HL-60 (cell line): ENCODE measurements at regions not wholly inside any gene's neighbourhood (a gene's known extent, or its start where the extent isn't known, plus 50 kb on each side); places are given as distances from the start of the nearest gene placed in this dataset.

ENCODE experiments used
- POLR2AphosphoS5 ChIP-seq: IDR thresholded peaks from 2 replicates; pipeline ENCODE4 v1.6.1; 2012; ENCODE audit warnings: low read depth
- TF ChIP-seq, protein P1 (sequence below): IDR thresholded peaks from one replicate; pipeline ENCODE4 v1.5.1; 2011; ENCODE audit warnings: low read length, control low read depth, inconsistent platforms; ENCODE audit not compliant: insufficient read depth

DNA sequence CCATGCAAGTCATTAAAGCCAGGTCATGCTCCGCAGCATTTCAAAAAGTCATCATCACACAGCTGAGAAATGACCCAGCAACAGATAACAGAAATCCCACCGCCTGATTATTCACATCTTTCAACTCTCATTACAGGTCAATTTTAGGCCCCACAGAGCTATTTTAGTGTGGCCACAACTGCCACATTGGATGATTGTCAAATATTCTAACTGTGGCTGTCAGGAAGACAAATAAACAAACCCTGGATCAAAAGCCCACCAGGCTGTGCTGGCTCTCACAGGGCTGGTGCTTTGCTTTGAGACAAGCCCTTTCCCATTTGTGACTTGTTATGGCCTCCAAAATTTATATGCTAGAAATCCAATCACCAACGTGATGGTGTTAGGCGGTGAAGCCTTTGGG lies 117.6 kb upstream of the CDC14C start:
- no peak for TF ChIP-seq POLR2AphosphoS5
- TF ChIP-seq, protein P1, sequence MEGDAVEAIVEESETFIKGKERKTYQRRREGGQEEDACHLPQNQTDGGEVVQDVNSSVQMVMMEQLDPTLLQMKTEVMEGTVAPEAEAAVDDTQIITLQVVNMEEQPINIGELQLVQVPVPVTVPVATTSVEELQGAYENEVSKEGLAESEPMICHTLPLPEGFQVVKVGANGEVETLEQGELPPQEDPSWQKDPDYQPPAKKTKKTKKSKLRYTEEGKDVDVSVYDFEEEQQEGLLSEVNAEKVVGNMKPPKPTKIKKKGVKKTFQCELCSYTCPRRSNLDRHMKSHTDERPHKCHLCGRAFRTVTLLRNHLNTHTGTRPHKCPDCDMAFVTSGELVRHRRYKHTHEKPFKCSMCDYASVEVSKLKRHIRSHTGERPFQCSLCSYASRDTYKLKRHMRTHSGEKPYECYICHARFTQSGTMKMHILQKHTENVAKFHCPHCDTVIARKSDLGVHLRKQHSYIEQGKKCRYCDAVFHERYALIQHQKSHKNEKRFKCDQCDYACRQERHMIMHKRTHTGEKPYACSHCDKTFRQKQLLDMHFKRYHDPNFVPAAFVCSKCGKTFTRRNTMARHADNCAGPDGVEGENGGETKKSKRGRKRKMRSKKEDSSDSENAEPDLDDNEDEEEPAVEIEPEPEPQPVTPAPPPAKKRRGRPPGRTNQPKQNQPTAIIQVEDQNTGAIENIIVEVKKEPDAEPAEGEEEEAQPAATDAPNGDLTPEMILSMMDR: no peak
